KMS-11 (cell line): ENCODE measurements at regions not wholly inside any gene's neighbourhood (a gene's known extent, or its start where the extent isn't known, plus 50 kb on each side); places are given as distances from the start of the nearest gene placed in this dataset.

Experiments
- H2AFZ ChIP-seq: fragments of 200-600 bp; sonication (generic); 2 replicates; pipeline ENCODE4 v1.6.1; 2016; ENCODE audit warnings: antibody characterized with exemption, mixed run types, low read depth
- H3K27ac ChIP-seq: fragments of 200-600 bp; sonication (generic); 2 replicates; pipeline ENCODE4 v1.6.1; 2016; ENCODE audit warnings: mild to moderate bottlenecking, mixed run types
- H3K27me3 ChIP-seq: fragments of 200-600 bp; sonication (generic); 2 replicates; pipeline ENCODE4 v1.6.1; 2017; ENCODE audit warnings: mild to moderate bottlenecking, low read depth, mixed run types, moderate library complexity; ENCODE audit not compliant: insufficient read depth
- H3K36me3 ChIP-seq: fragments of 200-600 bp; sonication (generic); 2 replicates; pipeline ENCODE4 v1.6.1; 2017; ENCODE audit warnings: mild to moderate bottlenecking, mixed run types; ENCODE audit not compliant: insufficient read depth
- H3K4me1 ChIP-seq: fragments of 200-600 bp; sonication (generic); 2 replicates; pipeline ENCODE4 v1.6.1; 2016; ENCODE audit warnings: mild to moderate bottlenecking, low read depth, mixed run types; ENCODE audit not compliant: poor library complexity, severe bottlenecking
- H3K4me2 ChIP-seq: fragments of 200-600 bp; sonication (generic); 2 replicates; pipeline ENCODE4 v1.7.0; 2016; ENCODE audit warnings: mild to moderate bottlenecking, mixed run types
- H3K4me3 ChIP-seq: fragments of 200-600 bp; sonication (generic); IDR thresholded peaks from 2 replicates; pipeline ENCODE4 v1.6.1; 2017; ENCODE audit warnings: low read depth, low read length, mixed read lengths; ENCODE audit not compliant: insufficient read depth
- H3K79me2 ChIP-seq: fragments of 200-600 bp; sonication (generic); 2 replicates; pipeline ENCODE4 v1.6.1; 2016; ENCODE audit warnings: low read depth, mixed run types; ENCODE audit not compliant: insufficient read depth
- H3K9ac ChIP-seq: fragments of 200-600 bp; sonication (generic); 2 replicates; pipeline ENCODE4 v1.6.1; 2016; ENCODE audit warnings: mild to moderate bottlenecking, mixed run types
- H4K20me1 ChIP-seq: fragments of 200-600 bp; sonication (generic); 2 replicates; pipeline ENCODE4 v1.6.1; 2016; ENCODE audit warnings: mild to moderate bottlenecking, mixed run types; ENCODE audit not compliant: insufficient read depth
- TF ChIP-seq, protein P1 (sequence below): fragments of 200-600 bp; sonication (generic); conservative IDR thresholded peaks from 2 replicates; pipeline ENCODE4 v1.6.1; 2017; ENCODE audit warnings: low read depth, mild to moderate bottlenecking, antibody characterized with exemption, low read length, moderate library complexity, mixed read lengths

- no peaks in the 10 kb centered on the region for H3K4me1 ChIP-seq
- H3K36me3 ChIP-seq: no peaks in the 10 kb centered on the region
- H3K4me2 ChIP-seq: no peak overlapping the region
- H3K27ac ChIP-seq: no peak overlapping the region
- TF ChIP-seq, protein P1, sequence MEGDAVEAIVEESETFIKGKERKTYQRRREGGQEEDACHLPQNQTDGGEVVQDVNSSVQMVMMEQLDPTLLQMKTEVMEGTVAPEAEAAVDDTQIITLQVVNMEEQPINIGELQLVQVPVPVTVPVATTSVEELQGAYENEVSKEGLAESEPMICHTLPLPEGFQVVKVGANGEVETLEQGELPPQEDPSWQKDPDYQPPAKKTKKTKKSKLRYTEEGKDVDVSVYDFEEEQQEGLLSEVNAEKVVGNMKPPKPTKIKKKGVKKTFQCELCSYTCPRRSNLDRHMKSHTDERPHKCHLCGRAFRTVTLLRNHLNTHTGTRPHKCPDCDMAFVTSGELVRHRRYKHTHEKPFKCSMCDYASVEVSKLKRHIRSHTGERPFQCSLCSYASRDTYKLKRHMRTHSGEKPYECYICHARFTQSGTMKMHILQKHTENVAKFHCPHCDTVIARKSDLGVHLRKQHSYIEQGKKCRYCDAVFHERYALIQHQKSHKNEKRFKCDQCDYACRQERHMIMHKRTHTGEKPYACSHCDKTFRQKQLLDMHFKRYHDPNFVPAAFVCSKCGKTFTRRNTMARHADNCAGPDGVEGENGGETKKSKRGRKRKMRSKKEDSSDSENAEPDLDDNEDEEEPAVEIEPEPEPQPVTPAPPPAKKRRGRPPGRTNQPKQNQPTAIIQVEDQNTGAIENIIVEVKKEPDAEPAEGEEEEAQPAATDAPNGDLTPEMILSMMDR: no peak
- no peak overlapping the region for H3K9ac ChIP-seq
- no peak overlapping the region for H3K4me3 ChIP-seq
- H3K27me3 ChIP-seq: no peaks in the 10 kb centered on the region
- no peaks in the 10 kb centered on the region for H3K79me2 ChIP-seq
- no peak overlapping the region for H2AFZ ChIP-seq
- H4K20me1 ChIP-seq: no peaks in the 10 kb centered on the region
Measured at GRCh38 chr10:123244747-123245146, 90.5 kb downstream of the BUB3 start.

- H3K36me3 ChIP-seq: no peaks in the 10 kb centered on the region
- TF ChIP-seq, protein P1: no peak
Measured at GRCh38 chr10:123245264-123245663, 91.1 kb downstream of the BUB3 start.

GRCh38 chr10:123249894-123250293 is 95.7 kb downstream of the BUB3 start:
- no peaks in the 10 kb centered on the region for H3K4me1 ChIP-seq
- H3K4me2 ChIP-seq: no peak overlapping the region
- H3K36me3 ChIP-seq: no peaks in the 10 kb centered on the region

More at GRCh38 chr10:123245264-123245663, 91.1 kb downstream of the BUB3 start:
- Histone ChIP-seq H3K27ac (no peak overlapping the region), H3K27me3 (no peaks in the 10 kb centered on the region), H3K4me1 (no peaks in the 10 kb centered on the region), H4K20me1 (no peaks in the 10 kb centered on the region), H2AFZ (no peak overlapping the region), H3K4me2 (no peak overlapping the region), H3K4me3 (no peak overlapping the region), H3K79me2 (no peaks in the 10 kb centered on the region), H3K9ac (no peak overlapping the region)

DNA sequence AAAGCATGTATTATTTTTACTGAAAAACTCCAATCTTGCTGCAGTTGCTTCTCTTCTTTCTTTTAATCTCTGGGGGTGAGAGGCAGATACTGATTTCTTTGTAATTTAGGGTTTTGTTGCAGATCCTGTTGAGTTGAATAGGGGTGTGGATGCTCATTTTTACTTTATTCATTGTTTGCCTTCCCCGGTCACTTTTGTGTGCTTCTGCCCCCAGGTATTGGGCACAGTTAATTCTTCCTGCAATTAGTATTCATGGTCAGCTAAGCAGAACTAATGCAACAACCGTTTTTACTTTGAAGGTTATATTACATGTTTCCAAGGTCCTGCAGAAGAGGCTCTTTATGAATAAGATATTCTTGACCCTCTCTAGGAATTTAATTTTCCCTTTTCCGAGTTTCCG is 96.4 kb downstream of the BUB3 start:
- Histone ChIP-seq H3K4me1 (no peaks in the 10 kb centered on the region), H3K9ac (no peak overlapping the region), H3K27ac (no peak overlapping the region), H4K20me1 (no peaks in the 10 kb centered on the region), H3K4me3 (no peak overlapping the region), H3K27me3 (no peaks in the 10 kb centered on the region), H3K79me2 (no peaks in the 10 kb centered on the region), H2AFZ (no peak overlapping the region), H3K36me3 (no peaks in the 10 kb centered on the region), H3K4me2 (no peak overlapping the region)
- TF ChIP-seq, protein P1: no peak

More at GRCh38 chr10:123249894-123250293, 95.7 kb downstream of the BUB3 start:
- H3K9ac ChIP-seq: no peak overlapping the region
- H3K27ac ChIP-seq: no peak overlapping the region
- H4K20me1 ChIP-seq: no peaks in the 10 kb centered on the region
- H3K27me3 ChIP-seq: no peaks in the 10 kb centered on the region
- no peak overlapping the region for H2AFZ ChIP-seq
- H3K4me3 ChIP-seq: no peak overlapping the region
- TF ChIP-seq, protein P1: no peak
- H3K79me2 ChIP-seq: no peaks in the 10 kb centered on the region
